NCI-H2107 treated with DMSO at 0.1 percent for 48 hours (cell line): ENCODE measurements at regions not wholly inside any gene's neighbourhood (a gene's known extent, or its start where the extent isn't known, plus 50 kb on each side); places are given as distances from the start of the nearest gene placed in this dataset.
"Not testable (repeated sequence)": the region's sequence is repeated elsewhere in the genome, so short reads cannot be mapped to it uniquely, and the experiment has no call there.

Experiments
- DNase-seq: peaks from one replicate; lab custom pipeline; 2025; ENCODE audit not compliant: unreplicated experiment; lab: John Stamatoyannopoulos, UW

DNA sequence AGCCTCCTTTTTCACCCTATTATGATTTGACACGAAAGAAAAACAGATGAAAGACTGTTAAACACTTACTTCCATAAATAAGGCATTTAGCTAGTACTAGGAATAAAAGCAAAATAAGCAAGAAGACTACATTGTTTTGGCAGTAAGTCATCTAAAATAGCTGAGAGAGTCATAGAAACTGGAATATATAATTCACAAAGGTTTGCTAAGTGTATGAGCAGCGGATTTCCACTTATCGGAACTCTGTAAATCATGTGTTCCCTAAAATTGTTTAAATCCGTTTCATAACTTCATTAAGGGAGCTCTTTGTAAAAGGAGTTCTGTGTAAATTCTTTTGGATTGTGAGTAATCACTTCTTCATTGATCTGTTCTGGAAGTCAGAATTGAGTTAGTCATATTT, 202.5 kb upstream of the CBLB start:
- no peak for DNase-seq

- not testable (repeated sequence) for DNase-seq
Observed at GRCh38 chr3:106072596-106072995, 203.8 kb upstream of the CBLB start.

- DNase-seq = not testable (repeated sequence)
Observed at GRCh38 chr3:106073806-106074205, 205.0 kb upstream of the CBLB start.

DNA sequence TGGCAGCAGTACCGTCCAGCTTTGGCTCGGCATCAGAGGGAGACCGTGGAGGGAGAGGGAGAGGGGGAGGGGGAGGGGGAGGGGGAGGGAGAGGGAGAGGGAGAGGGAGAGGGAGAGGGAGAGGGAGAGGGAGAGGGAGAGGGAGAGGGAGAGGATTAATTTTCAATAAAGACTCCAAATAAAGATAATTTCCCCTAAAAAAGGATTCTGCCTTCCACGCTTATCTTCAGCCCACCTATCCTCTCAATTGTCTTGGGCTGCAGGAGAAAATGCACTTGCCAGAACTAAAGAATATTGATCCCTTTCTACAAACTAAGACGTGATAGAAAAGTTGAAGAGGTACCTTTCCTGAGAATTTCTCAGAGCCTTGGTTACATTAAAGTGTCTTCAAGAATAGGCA, 206.9 kb upstream of the CBLB start:
- DNase-seq = not testable (repeated sequence)

GRCh38 chr3:106078635-106079034, 209.8 kb upstream of the CBLB start:
- DNase-seq = no peak

GRCh38 chr3:106082616-106083015, 213.8 kb upstream of the CBLB start:
- no peak for DNase-seq

GRCh38 chr3:106083207-106083606, 214.4 kb upstream of the CBLB start:
- DNase-seq = no peak

- DNase-seq = no peak
Observed at GRCh38 chr3:106083854-106084253, 215.0 kb upstream of the CBLB start.

- no peak for DNase-seq
Observed at GRCh38 chr3:106086038-106086437, 217.2 kb upstream of the CBLB start.

- DNase-seq = no peak
Observed at GRCh38 chr3:106086636-106087035, 217.8 kb upstream of the CBLB start.

GRCh38 chr3:106088304-106088703, 219.5 kb upstream of the CBLB start:
- no peak for DNase-seq

GRCh38 chr3:106088899-106089298, 220.1 kb upstream of the CBLB start:
- DNase-seq = no peak

DNA sequence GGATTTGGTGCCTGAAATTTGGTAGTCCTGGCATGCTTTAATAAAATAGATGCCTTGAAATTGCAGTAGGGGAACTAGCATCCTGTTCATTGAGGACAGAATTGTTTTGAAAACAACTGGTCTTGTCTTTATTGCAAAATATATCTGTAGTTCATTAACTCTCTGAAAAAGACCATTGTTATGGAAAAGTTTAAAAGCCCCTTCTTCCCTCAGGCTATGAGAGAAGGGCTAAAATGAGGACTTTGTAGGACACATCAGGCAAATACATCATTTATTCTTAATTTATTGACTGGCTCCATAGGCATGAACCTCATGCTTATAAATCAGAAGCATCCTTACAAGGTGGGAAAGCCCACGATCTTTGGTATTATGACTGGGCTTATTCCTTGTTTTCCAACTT, 221.0 kb upstream of the CBLB start:
- no peak for DNase-seq

GRCh38 chr3:106092792-106093191, 224.0 kb upstream of the CBLB start:
- no peak for DNase-seq

DNA sequence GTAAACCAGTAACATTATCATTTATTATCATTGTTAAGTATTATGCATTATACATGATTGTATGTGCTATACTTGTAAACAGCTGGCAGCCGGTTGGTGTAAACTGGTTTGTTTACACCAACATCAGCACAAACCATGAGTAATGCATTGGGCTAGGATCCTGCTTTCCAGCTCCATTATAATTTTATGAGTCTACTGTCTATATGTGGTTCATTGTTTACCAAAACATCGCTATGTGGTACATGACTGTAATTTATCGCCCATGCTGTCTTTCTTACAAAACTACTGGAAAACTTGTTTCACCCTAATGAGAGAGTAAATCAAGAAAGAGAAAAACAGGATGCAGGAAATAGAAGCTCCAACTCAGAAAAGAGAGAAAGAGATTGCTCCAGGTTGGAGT, 224.8 kb upstream of the CBLB start:
- DNase-seq = no peak

DNA sequence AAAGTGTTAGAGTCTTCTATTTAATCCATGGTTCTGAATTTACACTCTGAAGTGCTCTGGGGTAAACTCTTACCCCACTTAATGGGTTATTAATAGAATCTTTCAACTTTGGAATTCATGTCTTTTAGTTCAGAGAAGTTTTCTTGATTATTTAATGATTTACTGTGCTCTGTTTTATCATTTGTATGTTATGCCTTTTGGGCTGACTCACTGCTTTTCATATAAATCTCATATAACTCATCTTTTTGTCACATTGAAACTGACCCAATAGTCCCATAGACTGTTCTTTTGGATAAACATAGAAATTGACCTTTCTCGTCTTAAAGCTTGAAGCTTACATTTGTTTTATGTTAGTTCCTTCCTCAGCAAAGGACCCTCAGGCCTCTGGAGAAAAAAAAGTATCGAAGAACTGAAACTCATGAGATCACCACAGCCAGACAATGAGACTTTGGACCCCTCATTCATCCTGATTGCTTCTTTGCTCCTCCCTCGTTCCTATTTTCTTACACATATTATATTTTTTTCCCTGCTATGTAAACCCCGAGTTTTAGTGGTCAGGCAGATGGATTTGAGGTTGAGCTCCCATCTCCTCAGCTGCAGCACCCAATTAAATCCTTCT, 229.1 kb upstream of the CBLB start:
- DNase-seq = no peak

DNA sequence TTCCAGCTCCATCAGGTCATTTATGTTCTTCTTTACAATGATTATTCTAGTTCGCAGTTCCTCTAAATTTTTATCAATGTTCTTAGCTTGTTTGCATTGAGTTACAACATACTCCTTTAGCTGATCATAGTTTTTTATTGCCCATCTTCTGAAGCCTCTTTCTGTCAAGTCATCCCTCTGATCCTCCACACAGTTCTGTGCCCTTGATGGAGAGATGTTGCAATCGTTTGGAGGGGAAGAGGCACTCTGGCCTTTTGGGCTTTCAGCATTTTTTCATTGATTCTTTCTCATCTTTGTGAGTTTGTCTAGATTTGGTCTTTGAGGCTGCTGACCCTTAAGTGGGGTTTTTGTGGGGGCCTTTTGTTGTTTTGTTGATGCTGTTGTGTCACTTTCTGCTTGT, 234.6 kb upstream of the CBLB start:
- DNase-seq = no peak

- DNase-seq = no peak
Observed at GRCh38 chr3:106104078-106104477, 235.3 kb upstream of the CBLB start.

- DNase-seq = no peak
Observed at GRCh38 chr3:106108925-106109324, 240.1 kb upstream of the CBLB start.

DNA sequence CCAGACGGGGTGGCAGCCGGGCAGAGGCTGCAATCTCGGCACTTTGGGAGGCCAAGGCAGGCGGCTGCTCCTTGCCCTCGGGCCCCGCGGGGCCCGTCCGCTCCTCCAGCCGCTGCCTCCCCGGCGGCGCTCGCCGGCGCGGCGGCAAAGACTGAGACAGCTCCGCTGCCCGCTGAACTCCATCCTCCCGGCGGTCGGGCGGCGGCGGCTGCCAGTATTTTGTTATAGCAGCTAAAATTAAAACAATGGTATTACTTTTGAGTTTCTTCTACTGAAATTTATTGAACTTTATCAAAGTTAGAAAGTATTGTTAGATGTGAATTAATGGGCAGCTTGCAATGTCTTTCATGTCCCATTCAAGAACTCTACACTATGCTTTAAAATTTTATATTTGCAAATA, 243.7 kb upstream of the CBLB start:
- DNase-seq = not testable (repeated sequence)

- no peak for DNase-seq
Observed at GRCh38 chr3:106113747-106114146, 244.9 kb upstream of the CBLB start.

GRCh38 chr3:106114220-106114619, 245.4 kb upstream of the CBLB start:
- DNase-seq = no peak

GRCh38 chr3:106114848-106115247, 246.0 kb upstream of the CBLB start:
- no peak for DNase-seq

DNA sequence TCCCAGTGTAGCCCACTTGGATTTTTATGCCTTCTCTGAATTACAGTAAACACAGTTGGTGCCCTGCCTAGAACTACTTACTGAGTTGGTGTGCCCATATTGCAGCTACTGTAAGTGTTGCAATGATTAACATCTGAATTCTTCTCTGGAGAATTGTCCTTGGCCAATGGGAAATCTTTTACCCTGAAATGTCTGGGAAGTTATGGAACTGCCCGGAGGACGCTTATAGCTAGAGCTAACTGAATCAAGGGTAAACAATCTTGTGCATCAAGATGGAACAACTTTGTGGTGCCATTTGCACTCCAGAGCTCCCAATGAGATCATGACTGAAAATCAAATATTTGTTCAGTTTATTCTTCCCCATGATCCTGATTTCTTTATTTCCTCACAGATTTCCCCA, 246.7 kb upstream of the CBLB start:
- no peak for DNase-seq
